ENCODE measurements at regions not wholly inside any gene's neighbourhood (a gene's known extent, or its start where the extent isn't known, plus 50 kb on each side); places are given as distances from the start of the nearest gene placed in this dataset.
A peak's percentile ranks its signal among the peaks of the same experiment; 100 is the strongest.

DNA sequence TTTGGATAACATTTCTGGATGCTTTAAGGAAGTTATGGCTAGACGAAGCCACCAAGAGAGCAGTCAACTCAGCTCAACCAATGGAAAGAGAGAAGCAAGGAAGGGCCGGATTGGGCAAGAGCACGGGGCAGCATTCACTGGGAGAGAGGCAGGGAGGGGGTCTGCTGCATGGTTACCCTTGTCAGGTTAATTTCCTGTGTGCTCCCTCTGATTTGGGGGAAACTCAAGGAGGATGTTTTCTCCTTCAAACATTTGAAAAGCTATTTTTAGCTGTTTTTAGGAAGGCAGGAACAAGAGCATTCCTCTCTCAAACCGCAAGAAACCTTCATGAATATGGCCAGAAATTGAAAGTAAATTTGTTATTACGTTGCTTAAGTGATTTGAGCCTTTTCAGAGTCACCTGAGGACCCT is 118.5 kb upstream of the ZFHX3 start:
- H3K27ac ChIP-seq (ENCODE audit: insufficient read depth, low read length), result peak overlapping the region; percentile 48
- DNase-seq (ENCODE audit: low read depth in 2 of 2), result peak in 1 of 2 donors; percentile 16
- no peaks in the 10 kb centered on the region for H3K79me2 ChIP-seq (ENCODE audit: control insufficient read depth, insufficient read depth, low read length)
- H4K20me1 ChIP-seq (ENCODE audit: control insufficient read depth, extremely low read depth, insufficient read depth, low read length), result no peaks in the 10 kb centered on the region
- peak overlapping the region; percentile 93 for H3K4me2 ChIP-seq (ENCODE audit: extremely low read depth, insufficient read depth, low read length)
- no peaks in the 10 kb centered on the region for H3K27me3 ChIP-seq (ENCODE audit: control insufficient read depth, insufficient read depth, low read length)
- H3K9me3 ChIP-seq (ENCODE audit: control insufficient read depth, insufficient read depth, low read depth, low read length), result no peaks in the 10 kb centered on the region
- peak overlapping the region; percentile 39 for H2AFZ ChIP-seq (ENCODE audit: low read length)
- H3K36me3 ChIP-seq (ENCODE audit: control insufficient read depth, insufficient read depth, low read length), result no peaks in the 10 kb centered on the region
- H3K9ac ChIP-seq (ENCODE audit: insufficient read depth, low read length), result no peak overlapping the region
- no peaks in the 10 kb centered on the region for H3K4me1 ChIP-seq (ENCODE audit: control insufficient read depth, extremely low read depth, insufficient read depth, low read length)
- H3K4me3 ChIP-seq (replicated peaks in 1 of 4; ENCODE audit: control extremely low read depth in 1 of 4, insufficient read depth in 1 of 4, low read depth in 3 of 4, low read length in 4 of 4), result peak overlapping the region; percentile 0 to 30 (median 26)
- no peak for TF ChIP-seq EZH2 (IDR thresholded peaks at IDR 0.05; ENCODE audit: low read length, missing control alignments)
- TF ChIP-seq, protein P1, sequence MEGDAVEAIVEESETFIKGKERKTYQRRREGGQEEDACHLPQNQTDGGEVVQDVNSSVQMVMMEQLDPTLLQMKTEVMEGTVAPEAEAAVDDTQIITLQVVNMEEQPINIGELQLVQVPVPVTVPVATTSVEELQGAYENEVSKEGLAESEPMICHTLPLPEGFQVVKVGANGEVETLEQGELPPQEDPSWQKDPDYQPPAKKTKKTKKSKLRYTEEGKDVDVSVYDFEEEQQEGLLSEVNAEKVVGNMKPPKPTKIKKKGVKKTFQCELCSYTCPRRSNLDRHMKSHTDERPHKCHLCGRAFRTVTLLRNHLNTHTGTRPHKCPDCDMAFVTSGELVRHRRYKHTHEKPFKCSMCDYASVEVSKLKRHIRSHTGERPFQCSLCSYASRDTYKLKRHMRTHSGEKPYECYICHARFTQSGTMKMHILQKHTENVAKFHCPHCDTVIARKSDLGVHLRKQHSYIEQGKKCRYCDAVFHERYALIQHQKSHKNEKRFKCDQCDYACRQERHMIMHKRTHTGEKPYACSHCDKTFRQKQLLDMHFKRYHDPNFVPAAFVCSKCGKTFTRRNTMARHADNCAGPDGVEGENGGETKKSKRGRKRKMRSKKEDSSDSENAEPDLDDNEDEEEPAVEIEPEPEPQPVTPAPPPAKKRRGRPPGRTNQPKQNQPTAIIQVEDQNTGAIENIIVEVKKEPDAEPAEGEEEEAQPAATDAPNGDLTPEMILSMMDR (conservative IDR thresholded peaks at IDR 0.05 in 1 of 2, IDR thresholded peaks at IDR 0.05 in 1 of 2; ENCODE audit: low read depth in 1 of 2, low read length in 2 of 2), result no peak

DNA sequence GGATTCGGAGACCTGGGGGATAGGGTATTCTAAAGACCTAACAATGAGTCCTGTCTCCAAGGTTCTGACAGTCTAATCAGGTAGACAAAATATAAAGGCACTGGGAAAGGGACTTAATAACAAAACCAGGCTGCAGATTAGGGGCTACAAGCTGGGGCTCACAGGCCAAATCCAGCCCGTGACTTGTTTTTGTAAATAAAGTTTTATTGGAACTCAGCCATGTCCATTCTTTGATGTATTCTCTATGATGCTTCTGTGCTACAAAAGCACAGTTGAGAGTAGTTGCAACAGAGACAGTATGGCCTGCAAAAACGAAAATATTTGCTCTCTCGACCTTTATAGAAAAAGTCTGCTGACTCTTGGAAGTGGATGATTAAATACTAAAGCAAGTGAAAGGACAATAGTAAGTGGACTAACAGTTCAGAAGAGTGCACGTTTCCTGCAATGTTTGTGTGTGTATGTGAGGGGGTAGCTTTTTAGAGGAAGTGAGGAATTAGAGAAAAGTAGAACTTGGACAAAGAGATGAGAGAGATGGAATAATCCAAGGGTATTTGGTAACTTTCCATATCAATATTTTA is 115.4 kb upstream of the ZFHX3 start:
- DNase-seq (ENCODE audit: low read depth in 2 of 2), result peak in 1 of 2 donors; percentile 56
- H3K27me3 ChIP-seq (ENCODE audit: control insufficient read depth, insufficient read depth, low read length), result no peaks in the 10 kb centered on the region
- H4K20me1 ChIP-seq (ENCODE audit: control insufficient read depth, extremely low read depth, insufficient read depth, low read length), result no peaks in the 10 kb centered on the region
- no peaks in the 10 kb centered on the region for H3K4me1 ChIP-seq (ENCODE audit: control insufficient read depth, extremely low read depth, insufficient read depth, low read length)
- TF ChIP-seq EZH2 (IDR thresholded peaks at IDR 0.05; ENCODE audit: low read length, missing control alignments), result no peak
- TF ChIP-seq, protein P1 (conservative IDR thresholded peaks at IDR 0.05 in 1 of 2, IDR thresholded peaks at IDR 0.05 in 1 of 2; ENCODE audit: low read depth in 1 of 2, low read length in 2 of 2), result no peak
- no peaks in the 10 kb centered on the region for H3K9me3 ChIP-seq (ENCODE audit: control insufficient read depth, insufficient read depth, low read depth, low read length)
- no peak overlapping the region for H3K9ac ChIP-seq (ENCODE audit: insufficient read depth, low read length)
- no peak overlapping the region for H2AFZ ChIP-seq (ENCODE audit: low read length)
- H3K4me3 ChIP-seq (replicated peaks in 1 of 4; ENCODE audit: control extremely low read depth in 1 of 4, insufficient read depth in 1 of 4, low read depth in 3 of 4, low read length in 4 of 4), result no peak overlapping the region
- H3K36me3 ChIP-seq (ENCODE audit: control insufficient read depth, insufficient read depth, low read length), result no peaks in the 10 kb centered on the region
- H3K27ac ChIP-seq (ENCODE audit: insufficient read depth, low read length), result no peak overlapping the region
- no peak overlapping the region for H3K4me2 ChIP-seq (ENCODE audit: extremely low read depth, insufficient read depth, low read length)
- H3K79me2 ChIP-seq (ENCODE audit: control insufficient read depth, insufficient read depth, low read length), result no peaks in the 10 kb centered on the region

DNA sequence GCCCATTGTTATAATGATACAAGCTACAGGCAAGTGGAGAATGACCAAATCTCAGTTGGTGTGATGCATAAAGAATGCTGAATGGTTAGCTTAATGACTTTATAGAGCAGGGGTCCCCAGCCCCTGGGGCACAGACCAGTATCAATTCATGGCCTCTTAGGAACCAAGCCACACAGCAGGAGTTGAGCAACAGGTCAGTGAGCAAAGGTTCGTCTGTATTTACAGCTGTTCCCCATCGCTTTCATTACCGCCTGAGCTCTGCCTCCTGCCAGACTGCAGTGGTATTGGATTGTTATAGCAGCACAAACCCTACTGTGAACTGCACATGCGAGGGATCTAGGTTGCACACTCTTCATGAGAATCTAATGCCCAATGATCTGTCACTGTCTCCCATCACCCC is 114.0 kb upstream of the ZFHX3 start:
- Histone ChIP-seq H4K20me1 (ENCODE audit: control insufficient read depth, extremely low read depth, insufficient read depth, low read length) (no peaks in the 10 kb centered on the region), H2AFZ (ENCODE audit: low read length) (no peak overlapping the region), H3K36me3 (ENCODE audit: control insufficient read depth, insufficient read depth, low read length) (no peaks in the 10 kb centered on the region), H3K9me3 (ENCODE audit: control insufficient read depth, insufficient read depth, low read depth, low read length) (no peaks in the 10 kb centered on the region), H3K9ac (ENCODE audit: insufficient read depth, low read length) (no peak overlapping the region), H3K27me3 (ENCODE audit: control insufficient read depth, insufficient read depth, low read length) (no peaks in the 10 kb centered on the region), H3K4me1 (ENCODE audit: control insufficient read depth, extremely low read depth, insufficient read depth, low read length) (no peaks in the 10 kb centered on the region), H3K4me2 (ENCODE audit: extremely low read depth, insufficient read depth, low read length) (no peak overlapping the region), H3K79me2 (ENCODE audit: control insufficient read depth, insufficient read depth, low read length) (no peaks in the 10 kb centered on the region), H3K27ac (ENCODE audit: insufficient read depth, low read length) (no peak overlapping the region), H3K4me3 (replicated peaks in 1 of 4; ENCODE audit: control extremely low read depth in 1 of 4, insufficient read depth in 1 of 4, low read depth in 3 of 4, low read length in 4 of 4) (no peak overlapping the region)
- DNase-seq (ENCODE audit: low read depth in 2 of 2), result no peak
- TF ChIP-seq, protein P1 (conservative IDR thresholded peaks at IDR 0.05 in 1 of 2, IDR thresholded peaks at IDR 0.05 in 1 of 2; ENCODE audit: low read depth in 1 of 2, low read length in 2 of 2), result no peak
- TF ChIP-seq EZH2 (IDR thresholded peaks at IDR 0.05; ENCODE audit: low read length, missing control alignments), result no peak

Data from fibroblast of lung (primary cell).